A549 (cell line): ENCODE measurements at regions not wholly inside any gene's neighbourhood (a gene's known extent, or its start where the extent isn't known, plus 50 kb on each side); places are given as distances from the start of the nearest gene placed in this dataset.
"Not testable (repeated sequence)": the region's sequence is repeated elsewhere in the genome, so short reads cannot be mapped to it uniquely, and the experiment has no call there.

ENCODE experiments used
- ATAC-seq, 2 experiments: fragments of 200-7000 bp in 1 of 2; fragments of >200 bp in 1 of 2; cut with Nextera tagmentation in 1 of 2; cut with Tn5 transposase in 1 of 2; 3 replicates each; pipeline versions ENCODE4 v1.8.0 to v1.9.1; 2018 to 2020; ENCODE audit warnings: mild to moderate bottlenecking in 1 of 2, moderate library complexity in 1 of 2
- CTCF ChIA-PET: fragments of 300-600 bp; sonication (Branson Sonifier 250); formaldehyde crosslinking; extraction: SDS; loops from one replicate; lab custom pipeline; 2021; ENCODE audit warnings: antibody characterized with exemption, inconsistent platforms; lab: Yijun Ruan, JAX
- POLR2A ChIA-PET: fragments of 350-600 bp; formaldehyde crosslinking; extraction: SDS; loops from one replicate; lab custom pipeline; 2021; ENCODE audit warnings: antibody characterized with exemption, inconsistent platforms; lab: Yijun Ruan, JAX
- DNase-seq, 2 experiments: peaks; one replicate each; pipeline versions ENCODE4 v3.0.0 to v3.0.0-alpha.2; 2011 to 2016; ENCODE audit warnings: low read depth in 1 of 2, low spot score in 1 of 2
- FAIRE-seq: peaks from 2 replicates; lab custom pipeline; 2011; peaks lifted over from hg19 to GRCh38; lab: Jason Lieb, UNC
- H3K27ac ChIP-seq, 2 experiments: fragments of >200 bp; sonication (Bioruptor Twin); formaldehyde crosslinking; 3 replicates each; pipeline ENCODE4 v1.5.1; 2016 to 2017
- H3K4me1 ChIP-seq: fragments of >200 bp; sonication (Bioruptor Twin); formaldehyde crosslinking; 3 replicates; pipeline ENCODE4 v1.6.1; 2016
- H3K4me2 ChIP-seq: fragments of >200 bp; sonication (Bioruptor Twin); formaldehyde crosslinking; 3 replicates; pipeline ENCODE4 v1.6.1; 2016
- H3K4me3 ChIP-seq: fragments of >200 bp; sonication (Bioruptor Twin); formaldehyde crosslinking; 3 replicates; pipeline ENCODE4 v1.5.1; 2016
- H3K9me3 ChIP-seq: fragments of >200 bp; sonication (Bioruptor Twin); formaldehyde crosslinking; 3 replicates; pipeline ENCODE4 v1.6.1; 2016
- CBX8 ChIP-seq: fragments of 200-600 bp; sonication (generic); IDR thresholded peaks from 2 replicates; pipeline ENCODE4 v1.6.1; 2016
- CEBPB ChIP-seq, 2 experiments: fragments of >200 bp in 1 of 2; sonication (Bioruptor Twin) in 1 of 2; formaldehyde crosslinking in 1 of 2; IDR thresholded peaks; 2 replicates each; pipeline ENCODE4 v1.6.1; 2012 to 2016
- CHD2 ChIP-seq: fragments of 150-350 bp; IDR thresholded peaks from 2 replicates; pipeline ENCODE4 v1.6.1; 2014; ENCODE audit warnings: low read length; ENCODE audit not compliant: partially characterized antibody
- EHF ChIP-seq: fragments of 250-450 bp; sonication (Bioruptor Pico); IDR thresholded peaks from 2 replicates; pipeline ENCODE4 v1.5.0; 2020; ENCODE audit warnings: mild to moderate bottlenecking
- FOSB ChIP-seq: fragments of 250-450 bp; sonication (Bioruptor Pico); IDR thresholded peaks from 2 replicates; pipeline ENCODE4 v1.5.0; 2020; ENCODE audit warnings: mild to moderate bottlenecking, moderate library complexity
- FOSL2 ChIP-seq, 2 experiments: fragments of 450-650 bp in 1 of 2; fragments of >200 bp in 1 of 2; sonication (Bioruptor Twin) in 1 of 2; formaldehyde crosslinking; IDR thresholded peaks; 2 replicates each; pipeline versions ENCODE4 v1.5.0 to v1.6.1; 2016 to 2020; ENCODE audit warnings: mild to moderate bottlenecking in 1 of 2, moderate library complexity in 1 of 2
- HOXA7 ChIP-seq: fragments of 250-450 bp; sonication (Bioruptor Pico); IDR thresholded peaks from 2 replicates; pipeline ENCODE4 v1.5.0; 2020; ENCODE audit warnings: mild to moderate bottlenecking, moderate library complexity
- HOXB5 ChIP-seq: fragments of 250-450 bp; sonication (Bioruptor Pico); IDR thresholded peaks from 2 replicates; pipeline ENCODE4 v1.5.0; 2020; ENCODE audit warnings: mild to moderate bottlenecking, moderate library complexity
- MYC ChIP-seq: IDR thresholded peaks from 2 replicates; pipeline ENCODE4 v1.6.1; 2012; ENCODE audit warnings: mild to moderate bottlenecking, inconsistent platforms, low read length, improper control_type of control experiment, borderline replicate concordance
- NFE2L2 ChIP-seq: fragments of 150-350 bp; conservative IDR thresholded peaks from 2 replicates; pipeline ENCODE4 v1.6.1; 2014; ENCODE audit warnings: low read length
- NR3C1 ChIP-seq: fragments of >200 bp; sonication (Bioruptor Twin); formaldehyde crosslinking; IDR thresholded peaks from 3 replicates; pipeline ENCODE4 v1.6.1; 2017
- PHF8 ChIP-seq: fragments of 200-600 bp; sonication (generic); IDR thresholded peaks from 2 replicates; pipeline ENCODE4 v1.6.1; 2016; ENCODE audit warnings: low read depth, mild to moderate bottlenecking, antibody characterized with exemption, moderate library complexity, borderline replicate concordance
- RARB ChIP-seq: fragments of 250-450 bp; sonication (Bioruptor Pico); IDR thresholded peaks from 2 replicates; pipeline ENCODE4 v1.8.0; 2021; ENCODE audit warnings: mild to moderate bottlenecking, moderate library complexity
- RNF2 ChIP-seq: fragments of 200-600 bp; sonication (generic); IDR thresholded peaks from 2 replicates; pipeline ENCODE4 v1.6.1; 2016; ENCODE audit warnings: low read depth, mild to moderate bottlenecking, antibody characterized with exemption, moderate library complexity, borderline replicate concordance
- SMC3 ChIP-seq: fragments of >200 bp; sonication (Bioruptor Twin); formaldehyde crosslinking; IDR thresholded peaks from 3 replicates; pipeline ENCODE4 v1.6.1; 2018; ENCODE audit warnings: inconsistent platforms
- SREBF2 ChIP-seq: fragments of 450-650 bp; IDR thresholded peaks from 2 replicates; pipeline ENCODE4 v1.6.1; 2014; ENCODE audit warnings: mild to moderate bottlenecking, moderate library complexity
- TP53 ChIP-seq: fragments of 250-450 bp; sonication (Bioruptor Pico); IDR thresholded peaks from 2 replicates; pipeline ENCODE4 v1.5.0; 2021; ENCODE audit warnings: mild to moderate bottlenecking, moderate library complexity
- ZC3H11A ChIP-seq: fragments of 450-650 bp; IDR thresholded peaks from 2 replicates; pipeline ENCODE4 v1.6.1; 2014; ENCODE audit warnings: antibody characterized with exemption, mild to moderate bottlenecking
- ZSCAN20 ChIP-seq: fragments of 250-450 bp; sonication (Bioruptor Pico); IDR thresholded peaks from 2 replicates; pipeline ENCODE4 v1.8.0; 2022; ENCODE audit warnings: mild to moderate bottlenecking, moderate library complexity
- WGBS: methylation state at CpG from one replicate; pipeline ENCODE4 v1.1.6; 2017; ENCODE audit errors: missing lambda C conversion rate; 5-methylcytosine and 5-hydroxymethylcytosine counted together
- TF ChIP-seq, protein P1 (sequence below): fragments of 150-350 bp; IDR thresholded peaks from 2 replicates; pipeline ENCODE4 v1.6.1; 2014; ENCODE audit warnings: low read depth, mild to moderate bottlenecking, low read length
- TF ChIP-seq, protein P2 (sequence below): IDR thresholded peaks from 2 replicates; pipeline ENCODE4 v1.6.1; 2012; ENCODE audit warnings: low read depth, borderline replicate concordance
- TF ChIP-seq, protein P3 (sequence below): fragments of 250-450 bp; sonication (Bioruptor Pico); IDR thresholded peaks from 2 replicates; pipeline ENCODE4 v1.5.0; 2020; ENCODE audit warnings: low read depth, mild to moderate bottlenecking, moderate library complexity
- TF ChIP-seq, protein P4 (sequence below): IDR thresholded peaks from 2 replicates; pipeline ENCODE4 v1.6.1; 2012

DNA sequence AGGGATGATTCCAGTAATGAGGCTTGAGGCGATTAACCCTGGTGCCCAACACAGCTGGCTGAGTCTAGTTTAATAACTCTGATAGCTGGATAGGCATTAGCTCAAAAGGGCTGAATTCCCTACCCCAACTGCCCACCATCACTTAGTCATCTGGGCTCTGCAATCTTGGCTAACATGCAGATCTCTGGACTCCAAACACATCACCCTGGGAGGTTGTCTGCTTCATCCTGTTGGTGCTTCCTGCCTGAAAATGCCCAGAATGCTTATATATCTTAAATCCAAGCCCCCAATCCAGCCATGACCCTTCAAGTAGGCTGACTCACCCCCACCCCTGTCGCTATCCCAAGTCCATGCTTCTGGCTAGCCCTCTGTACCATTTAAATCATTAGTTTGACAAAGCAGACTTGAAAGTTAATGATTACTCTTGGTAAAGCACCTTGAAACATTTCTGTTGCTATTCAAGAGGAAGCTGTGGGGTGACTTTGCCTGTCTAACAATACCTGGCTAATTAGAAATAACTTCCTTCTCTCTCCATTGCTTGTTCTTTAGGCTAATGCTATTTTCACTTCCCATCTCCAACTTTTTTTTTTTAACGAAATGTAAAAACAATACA, 107.0 kb upstream of the RORA start (continued):
- TF ChIP-seq CHD2, result no peak
- no peak for TF ChIP-seq MYC
- TF ChIP-seq CEBPB (IDR thresholded peaks at IDR 0.05), result no peak
- no peak for TF ChIP-seq HOXA7 (CRISPR knock-in tag)
- TF ChIP-seq EHF, result no peak
- no peak for TF ChIP-seq TP53 (CRISPR knock-in tag)
- TF ChIP-seq, protein P1, sequence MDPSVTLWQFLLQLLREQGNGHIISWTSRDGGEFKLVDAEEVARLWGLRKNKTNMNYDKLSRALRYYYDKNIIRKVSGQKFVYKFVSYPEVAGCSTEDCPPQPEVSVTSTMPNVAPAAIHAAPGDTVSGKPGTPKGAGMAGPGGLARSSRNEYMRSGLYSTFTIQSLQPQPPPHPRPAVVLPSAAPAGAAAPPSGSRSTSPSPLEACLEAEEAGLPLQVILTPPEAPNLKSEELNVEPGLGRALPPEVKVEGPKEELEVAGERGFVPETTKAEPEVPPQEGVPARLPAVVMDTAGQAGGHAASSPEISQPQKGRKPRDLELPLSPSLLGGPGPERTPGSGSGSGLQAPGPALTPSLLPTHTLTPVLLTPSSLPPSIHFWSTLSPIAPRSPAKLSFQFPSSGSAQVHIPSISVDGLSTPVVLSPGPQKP, result no peak
- TF ChIP-seq SMC3, result no peak

DNA sequence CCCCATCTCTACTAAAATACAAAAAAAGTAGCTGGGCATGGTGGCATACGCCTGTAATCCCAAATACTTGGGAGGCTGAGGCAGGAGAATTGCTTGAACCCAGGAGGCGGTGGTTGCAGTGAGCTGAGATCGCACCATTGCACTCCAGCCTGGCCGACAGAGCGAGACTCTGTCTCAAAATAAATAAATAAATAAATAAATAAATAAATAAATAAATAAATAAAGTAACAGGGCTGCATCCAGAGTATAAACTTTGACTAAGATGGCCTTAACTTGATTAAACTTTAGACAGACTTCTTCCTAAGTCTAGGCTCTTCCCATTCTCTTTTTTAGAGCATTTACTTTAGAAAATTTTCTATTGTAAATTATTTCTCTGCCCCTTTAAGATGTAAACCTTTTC, 105.6 kb upstream of the RORA start:
- H3K4me3 ChIP-seq, ATAC-seq, FAIRE-seq, H3K9me3 ChIP-seq, H3K4me1 ChIP-seq, CTCF ChIA-PET, H3K27ac ChIP-seq: not testable (repeated sequence)
- TF ChIP-seq ZC3H11A, result peak; percentile 86
- TF ChIP-seq, all 56 proteins: peak for 1; not testable (repeated sequence) for 55
- 31% methylated on average over 5 of the region's 5 CpGs for WGBS
- POLR2A ChIA-PET, DNase-seq, H3K4me2 ChIP-seq: not testable (repeated sequence)

DNA sequence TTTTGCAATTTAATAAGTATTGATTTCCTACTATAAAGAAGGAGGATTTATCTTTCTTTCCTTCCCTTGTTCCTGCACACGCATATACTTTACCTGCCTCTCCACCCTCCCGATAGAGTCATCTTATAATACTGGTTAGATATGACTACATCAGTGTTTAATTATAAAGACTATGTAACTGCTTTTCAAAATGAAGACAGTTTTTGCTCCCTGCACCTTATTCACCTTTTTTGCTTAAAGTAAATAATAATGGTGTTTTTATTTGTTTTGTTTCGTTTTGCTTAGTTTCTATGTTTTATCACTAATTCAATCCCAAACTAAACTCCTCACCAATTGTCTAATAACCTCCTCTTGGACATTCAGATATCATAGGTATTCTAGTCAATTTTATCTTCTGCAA, 101.9 kb upstream of the RORA start:
- no peak for ATAC-seq

DNA sequence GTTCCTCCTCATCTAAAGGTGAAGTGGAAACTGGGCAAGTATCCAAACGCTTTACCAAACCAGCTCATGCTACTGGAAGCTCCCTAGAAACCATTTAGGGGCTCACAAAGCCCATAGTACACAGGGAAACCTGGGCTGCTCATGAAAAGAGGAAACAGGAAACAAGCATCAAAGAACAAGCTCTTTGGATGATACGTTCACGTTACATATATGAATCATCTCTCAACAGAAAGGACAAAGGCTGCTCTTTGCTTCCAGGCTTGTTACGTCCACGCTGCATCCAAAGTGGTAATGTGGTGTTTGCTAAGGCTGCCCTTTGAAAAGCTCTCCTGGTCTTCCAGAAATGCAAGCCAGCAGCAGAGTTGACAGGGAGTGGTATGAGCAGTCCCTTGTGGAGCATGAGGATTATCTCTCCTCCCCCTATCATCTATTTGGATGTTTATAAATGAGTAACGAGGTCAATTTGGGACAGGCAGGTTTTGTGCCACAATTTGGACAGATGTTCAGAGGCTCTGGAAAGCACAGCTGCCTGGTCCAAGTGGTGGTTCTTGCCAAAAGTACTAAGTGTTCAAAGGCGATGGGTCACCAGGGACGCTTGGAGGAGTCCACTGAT, 98.0 kb upstream of the RORA start:
- DNase-seq (no peak), FAIRE-seq (no peak), ATAC-seq (no peak)
- ChIA-PET POLR2A (no interaction called here), CTCF (interaction anchor here (0.6 to 1.0 kb wide), 2 partner anchors 45 to 118 kb away, joined by 3 read pairs; no protein-coding TSS in a partner anchor)
- H3K4me1 ChIP-seq, result no peaks in the 10 kb centered on the region
- TF ChIP-seq, protein P2, sequence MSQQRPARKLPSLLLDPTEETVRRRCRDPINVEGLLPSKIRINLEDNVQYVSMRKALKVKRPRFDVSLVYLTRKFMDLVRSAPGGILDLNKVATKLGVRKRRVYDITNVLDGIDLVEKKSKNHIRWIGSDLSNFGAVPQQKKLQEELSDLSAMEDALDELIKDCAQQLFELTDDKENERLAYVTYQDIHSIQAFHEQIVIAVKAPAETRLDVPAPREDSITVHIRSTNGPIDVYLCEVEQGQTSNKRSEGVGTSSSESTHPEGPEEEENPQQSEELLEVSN, result no peak
- no peak overlapping the region for H3K4me2 ChIP-seq
- WGBS, result 6% methylated on average over 8 of the region's 8 CpGs
- H3K4me3 ChIP-seq, result no peak overlapping the region
- H3K9me3 ChIP-seq, result no peaks in the 10 kb centered on the region
- no peak overlapping the region for H3K27ac ChIP-seq

More for the DNA sequence above, 101.9 kb upstream of the RORA start:
- Histone ChIP-seq H3K4me3 (no peak overlapping the region), H3K9me3 (no peaks in the 10 kb centered on the region), H3K27ac (no peak overlapping the region), H3K4me2 (no peak overlapping the region), H3K4me1 (no peaks in the 10 kb centered on the region)
- ChIA-PET POLR2A (no interaction called here), CTCF (no interaction called here)
- 30% methylated on average over 3 of the region's 3 CpGs for WGBS
- no peak for TF ChIP-seq HOXB5
- TF ChIP-seq, protein P3, sequence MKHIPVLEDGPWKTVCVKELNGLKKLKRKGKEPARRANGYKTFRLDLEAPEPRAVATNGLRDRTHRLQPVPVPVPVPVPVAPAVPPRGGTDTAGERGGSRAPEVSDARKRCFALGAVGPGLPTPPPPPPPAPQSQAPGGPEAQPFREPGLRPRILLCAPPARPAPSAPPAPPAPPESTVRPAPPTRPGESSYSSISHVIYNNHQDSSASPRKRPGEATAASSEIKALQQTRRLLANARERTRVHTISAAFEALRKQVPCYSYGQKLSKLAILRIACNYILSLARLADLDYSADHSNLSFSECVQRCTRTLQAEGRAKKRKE, result no peak
- TF ChIP-seq SMC3, result no peak
- peak; percentile 74; the same call in 1 of the 2 replicates for TF ChIP-seq RNF2
- TF ChIP-seq NR3C1, result no peak
- no peak for TF ChIP-seq RARB (CRISPR knock-in tag)
- TF ChIP-seq FOSB, result no peak
- no peak for TF ChIP-seq SREBF2
- TF ChIP-seq FOSL2 (IDR thresholded peaks at IDR 0.05), result no peak
- no peak for TF ChIP-seq FOSL2 (CRISPR knock-in tag; IDR thresholded peaks at IDR 0.05)
- no peak for TF ChIP-seq NFE2L2
- TF ChIP-seq CBX8, result peak; percentile 68; the same call in 1 of the 2 replicates
- no peak for TF ChIP-seq ZSCAN20 (CRISPR knock-in tag)
- no peak for TF ChIP-seq PHF8
- TF ChIP-seq, protein P4, sequence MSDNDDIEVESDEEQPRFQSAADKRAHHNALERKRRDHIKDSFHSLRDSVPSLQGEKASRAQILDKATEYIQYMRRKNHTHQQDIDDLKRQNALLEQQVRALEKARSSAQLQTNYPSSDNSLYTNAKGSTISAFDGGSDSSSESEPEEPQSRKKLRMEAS, result no peak
- DNase-seq (no peak), FAIRE-seq (peak; percentile 7)
